ENCODE measurements at regions not wholly inside any gene's neighbourhood (a gene's known extent, or its start where the extent isn't known, plus 50 kb on each side); places are given as distances from the start of the nearest gene placed in this dataset.

- no peak for DNase-seq (ENCODE audit: low spot score)
These were observed 146.5 kb downstream of the SYK start for GRCh38 chr9:90948156-90948555.

GRCh38 chr9:90950600-90950999 is 149.0 kb downstream of the SYK start:
- no peak for DNase-seq (ENCODE audit: low spot score)

GRCh38 chr9:90953200-90953599 is 151.6 kb downstream of the SYK start:
- DNase-seq (ENCODE audit: low spot score), result no peak

- DNase-seq (ENCODE audit: low spot score), result no peak
These were observed 152.2 kb downstream of the SYK start for GRCh38 chr9:90953805-90954204.

- DNase-seq (ENCODE audit: low spot score), result peak; percentile 59
These were observed 154.6 kb downstream of the SYK start for GRCh38 chr9:90956026-90956810.

- DNase-seq (ENCODE audit: low spot score), result no peak
These were observed 156.7 kb downstream of the SYK start for GRCh38 chr9:90958328-90958727.

- DNase-seq (ENCODE audit: low spot score), result no peak
These were observed 159.3 kb downstream of the SYK start for GRCh38 chr9:90960941-90961340.

- DNase-seq (ENCODE audit: low spot score), result no peak
These were observed 159.8 kb downstream of the SYK start for GRCh38 chr9:90961375-90961774.

- no peak for DNase-seq (ENCODE audit: low spot score)
These were observed 162.7 kb downstream of the SYK start for GRCh38 chr9:90964101-90965020.

- DNase-seq (ENCODE audit: low spot score), result no peak
These were observed 163.8 kb downstream of the SYK start for GRCh38 chr9:90965226-90966030.

- no peak for DNase-seq (ENCODE audit: low spot score)
These were observed 164.3 kb downstream of the SYK start for GRCh38 chr9:90966031-90966290.

GRCh38 chr9:90966480-90967144 is 165.0 kb downstream of the SYK start:
- DNase-seq (ENCODE audit: low spot score), result no peak

- no peak for DNase-seq (ENCODE audit: low spot score)
These were observed 165.5 kb downstream of the SYK start for GRCh38 chr9:90967145-90967538.

GRCh38 chr9:90969021-90969675 is 167.5 kb downstream of the SYK start:
- no peak for DNase-seq (ENCODE audit: low spot score)

GRCh38 chr9:90970608-90971007 is 169.0 kb downstream of the SYK start:
- no peak for DNase-seq (ENCODE audit: low spot score)

GRCh38 chr9:90972057-90972456 is 170.4 kb downstream of the SYK start:
- DNase-seq (ENCODE audit: low spot score), result no peak

- DNase-seq (ENCODE audit: low spot score), result no peak
These were observed 172.4 kb downstream of the SYK start for GRCh38 chr9:90974016-90974415.

- DNase-seq (ENCODE audit: low spot score), result no peak
These were observed 173.1 kb downstream of the SYK start for GRCh38 chr9:90974643-90975245.

GRCh38 chr9:90975781-90976538 is 174.3 kb downstream of the SYK start:
- no peak for DNase-seq (ENCODE audit: low spot score)

- DNase-seq (ENCODE audit: low spot score), result no peak
These were observed 177.5 kb downstream of the SYK start for GRCh38 chr9:90979138-90979551.
